HepG2 (cell line): ENCODE measurements at regions not wholly inside any gene's neighbourhood (a gene's known extent, or its start where the extent isn't known, plus 50 kb on each side); places are given as distances from the start of the nearest gene placed in this dataset.

Experiments used
- ARNTL ChIP-seq: sonication (generic); formaldehyde crosslinking; IDR thresholded peaks from 2 replicates; pipeline ENCODE4 v1.4.0; 2020; ENCODE audit warnings: mild to moderate bottlenecking, missing genetic modification reagents
- ATRX ChIP-seq: sonication (generic); formaldehyde crosslinking; IDR thresholded peaks from 2 replicates; pipeline ENCODE4 v1.4.0; 2020; ENCODE audit warnings: missing genetic modification reagents, borderline replicate concordance
- CBFB ChIP-seq: sonication (generic); formaldehyde crosslinking; IDR thresholded peaks from 2 replicates; pipeline ENCODE4 v1.4.0; 2020; ENCODE audit warnings: missing genetic modification reagents
- CREM ChIP-seq, 2 experiments: sonication (generic) in 1 of 2; formaldehyde crosslinking in 1 of 2; IDR thresholded peaks; 2 replicates each; pipeline versions ENCODE4 v1.4.0 to v1.6.1; 2016 to 2020; ENCODE audit warnings: antibody characterized with exemption in 1 of 2, mild to moderate bottlenecking in 1 of 2, missing genetic modification reagents in 1 of 2
- GZF1 ChIP-seq: sonication (generic); formaldehyde crosslinking; IDR thresholded peaks from 2 replicates; pipeline ENCODE4 v1.5.1; 2020; ENCODE audit warnings: mild to moderate bottlenecking, missing genetic modification reagents
- HMGA1 ChIP-seq: sonication (generic); formaldehyde crosslinking; conservative IDR thresholded peaks from 2 replicates; pipeline ENCODE4 v1.4.0; 2020; ENCODE audit warnings: missing genetic modification reagents
- IRX3 ChIP-seq: sonication (generic); formaldehyde crosslinking; IDR thresholded peaks from 2 replicates; pipeline ENCODE4 v1.8.1; 2023; ENCODE audit warnings: mild to moderate bottlenecking, low read depth, missing genetic modification reagents, borderline replicate concordance
- JUND ChIP-seq: sonication (generic); formaldehyde crosslinking; IDR thresholded peaks from 2 replicates; pipeline ENCODE4 v1.8.0; 2022; ENCODE audit warnings: mild to moderate bottlenecking, missing genetic modification reagents
- MAF1 ChIP-seq: sonication (generic); formaldehyde crosslinking; IDR thresholded peaks from 2 replicates; pipeline ENCODE4 v1.5.0; 2020; ENCODE audit warnings: missing genetic modification reagents, borderline replicate concordance
- MIER3 ChIP-seq: IDR thresholded peaks from 2 replicates; pipeline ENCODE4 v1.6.1; 2016; ENCODE audit warnings: missing compliant biosample characterization, borderline replicate concordance
- PHF21A ChIP-seq: sonication (generic); formaldehyde crosslinking; IDR thresholded peaks from 2 replicates; pipeline ENCODE4 v1.5.0; 2020; ENCODE audit warnings: mild to moderate bottlenecking, missing genetic modification reagents
- PITX1 ChIP-seq: sonication (generic); formaldehyde crosslinking; IDR thresholded peaks from 2 replicates; pipeline ENCODE4 v1.5.1; 2020; ENCODE audit warnings: mild to moderate bottlenecking, missing genetic modification reagents
- PLRG1 ChIP-seq: fragments of 450-650 bp; conservative IDR thresholded peaks from 2 replicates; pipeline ENCODE4 v1.6.1; 2016
- PRMT3 ChIP-seq: sonication (generic); formaldehyde crosslinking; IDR thresholded peaks from 2 replicates; pipeline ENCODE4 v1.8.1; 2022; ENCODE audit warnings: low read depth, mild to moderate bottlenecking, moderate library complexity, missing genetic modification reagents, borderline replicate concordance
- TOE1 ChIP-seq: sonication (generic); formaldehyde crosslinking; IDR thresholded peaks from 2 replicates; pipeline ENCODE4 v1.4.0; 2020; ENCODE audit warnings: mild to moderate bottlenecking, missing genetic modification reagents
- ZBTB26 ChIP-seq: IDR thresholded peaks from 2 replicates; pipeline ENCODE4 v1.6.1; 2016; ENCODE audit warnings: missing compliant biosample characterization, missing genetic modification reagents, borderline replicate concordance
- ZBTB7A ChIP-seq: sonication (generic); formaldehyde crosslinking; IDR thresholded peaks from 2 replicates; pipeline ENCODE4 v1.8.0; 2022; ENCODE audit warnings: mild to moderate bottlenecking, missing genetic modification reagents
- ZFAT ChIP-seq: sonication (generic); formaldehyde crosslinking; conservative IDR thresholded peaks from 2 replicates; pipeline ENCODE4 v1.8.1; 2023; ENCODE audit warnings: missing genetic modification reagents, inconsistent platforms
- ZKSCAN8 ChIP-seq: IDR thresholded peaks from 2 replicates; pipeline ENCODE4 v1.6.1; 2016; ENCODE audit warnings: borderline replicate concordance, missing genetic modification reagents, missing compliant biosample characterization
- ZNF180 ChIP-seq: sonication (generic); formaldehyde crosslinking; IDR thresholded peaks from 2 replicates; pipeline ENCODE4 v1.4.0; 2020; ENCODE audit warnings: low read depth, missing genetic modification reagents, borderline replicate concordance
- ZNF207 ChIP-seq: fragments of 450-650 bp; IDR thresholded peaks from 2 replicates; pipeline ENCODE4 v1.6.1; 2016; ENCODE audit warnings: antibody characterized with exemption, borderline replicate concordance
- ZNF274 ChIP-seq: sonication (generic); formaldehyde crosslinking; IDR thresholded peaks from 2 replicates; pipeline ENCODE4 v1.5.1; 2020; ENCODE audit warnings: mild to moderate bottlenecking, missing genetic modification reagents
- ZNF672 ChIP-seq: sonication (generic); formaldehyde crosslinking; IDR thresholded peaks from 2 replicates; pipeline ENCODE4 v1.8.1; 2022; ENCODE audit warnings: missing genetic modification reagents
- ZNF709 ChIP-seq: sonication (generic); formaldehyde crosslinking; IDR thresholded peaks from 2 replicates; pipeline ENCODE4 v1.5.0; 2020; ENCODE audit warnings: mild to moderate bottlenecking, missing genetic modification reagents
- TF ChIP-seq, protein P1 (sequence below): IDR thresholded peaks from 2 replicates; pipeline ENCODE4 v1.6.1; 2012; ENCODE audit warnings: low read length, improper control_type of control experiment

GRCh38 chr13:29923554-29924481 lies 73.4 kb upstream of the UBL3 start (continued):
- TF ChIP-seq MAF1 (no peak), ZNF672 (CRISPR knock-in tag) (no peak), ZNF207 (no peak), ZKSCAN8 (CRISPR knock-in tag) (peak; percentile 87; the same call in 1 of the 2 replicates), MIER3 (CRISPR knock-in tag) (peak; percentile 94; the same call in 1 of the 2 replicates), ZNF709 (peak; percentile 77), GZF1 (CRISPR knock-in tag) (no peak), PLRG1 (no peak), CREM (IDR thresholded peaks at IDR 0.05) (peak; percentile 62; the same call in 1 of the 2 replicates), CREM (CRISPR knock-in tag; IDR thresholded peaks at IDR 0.05) (no peak), IRX3 (no peak), PRMT3 (CRISPR knock-in tag) (0 out of 2 replicates have a peak, but pooled peaks have one; percentile 64), ZBTB7A (CRISPR knock-in tag) (peak; percentile 74; the same call in 1 of the 2 replicates), HMGA1 (no peak), ATRX (no peak), ZFAT (CRISPR knock-in tag) (no peak), JUND (CRISPR knock-in tag) (peak; percentile 91), ARNTL (peak; percentile 95), TOE1 (CRISPR knock-in tag) (no peak), PITX1 (CRISPR knock-in tag) (peak; percentile 85), CBFB (CRISPR knock-in tag) (peak; percentile 52), ZNF274 (CRISPR knock-in tag) (peak; percentile 13; the same call in 1 of the 2 replicates), ZBTB26 (CRISPR knock-in tag) (no peak), PHF21A (CRISPR knock-in tag) (peak; percentile 85), ZNF180 (CRISPR knock-in tag) (no peak)
- TF ChIP-seq, protein P1, sequence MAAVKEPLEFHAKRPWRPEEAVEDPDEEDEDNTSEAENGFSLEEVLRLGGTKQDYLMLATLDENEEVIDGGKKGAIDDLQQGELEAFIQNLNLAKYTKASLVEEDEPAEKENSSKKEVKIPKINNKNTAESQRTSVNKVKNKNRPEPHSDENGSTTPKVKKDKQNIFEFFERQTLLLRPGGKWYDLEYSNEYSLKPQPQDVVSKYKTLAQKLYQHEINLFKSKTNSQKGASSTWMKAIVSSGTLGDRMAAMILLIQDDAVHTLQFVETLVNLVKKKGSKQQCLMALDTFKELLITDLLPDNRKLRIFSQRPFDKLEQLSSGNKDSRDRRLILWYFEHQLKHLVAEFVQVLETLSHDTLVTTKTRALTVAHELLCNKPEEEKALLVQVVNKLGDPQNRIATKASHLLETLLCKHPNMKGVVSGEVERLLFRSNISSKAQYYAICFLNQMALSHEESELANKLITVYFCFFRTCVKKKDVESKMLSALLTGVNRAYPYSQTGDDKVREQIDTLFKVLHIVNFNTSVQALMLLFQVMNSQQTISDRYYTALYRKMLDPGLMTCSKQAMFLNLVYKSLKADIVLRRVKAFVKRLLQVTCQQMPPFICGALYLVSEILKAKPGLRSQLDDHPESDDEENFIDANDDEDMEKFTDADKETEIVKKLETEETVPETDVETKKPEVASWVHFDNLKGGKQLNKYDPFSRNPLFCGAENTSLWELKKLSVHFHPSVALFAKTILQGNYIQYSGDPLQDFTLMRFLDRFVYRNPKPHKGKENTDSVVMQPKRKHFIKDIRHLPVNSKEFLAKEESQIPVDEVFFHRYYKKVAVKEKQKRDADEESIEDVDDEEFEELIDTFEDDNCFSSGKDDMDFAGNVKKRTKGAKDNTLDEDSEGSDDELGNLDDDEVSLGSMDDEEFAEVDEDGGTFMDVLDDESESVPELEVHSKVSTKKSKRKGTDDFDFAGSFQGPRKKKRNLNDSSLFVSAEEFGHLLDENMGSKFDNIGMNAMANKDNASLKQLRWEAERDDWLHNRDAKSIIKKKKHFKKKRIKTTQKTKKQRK, result no peak
